HEK293T (cell line): ENCODE measurements at regions not wholly inside any gene's neighbourhood (a gene's known extent, or its start where the extent isn't known, plus 50 kb on each side); places are given as distances from the start of the nearest gene placed in this dataset.

ENCODE experiments used
- BHLHE40 ChIP-seq: fragments of 450-650 bp; IDR thresholded peaks from 2 replicates; pipeline ENCODE4 v1.6.1; 2016; ENCODE audit warnings: mild to moderate bottlenecking, moderate library complexity, borderline replicate concordance
- CTBP1 ChIP-seq: fragments of 450-650 bp; IDR thresholded peaks from 2 replicates; pipeline ENCODE4 v1.6.1; 2016; ENCODE audit warnings: borderline replicate concordance
- ELF4 ChIP-seq: fragments of 450-650 bp; IDR thresholded peaks from 2 replicates; pipeline ENCODE4 v1.6.1; 2017; ENCODE audit warnings: antibody characterized with exemption
- FOXA1 ChIP-seq: fragments of 450-650 bp; IDR thresholded peaks from 2 replicates; pipeline ENCODE4 v1.6.1; 2016; ENCODE audit warnings: mild to moderate bottlenecking
- FOXK2 ChIP-seq: fragments of 450-650 bp; IDR thresholded peaks from 2 replicates; pipeline ENCODE4 v1.6.1; 2016; ENCODE audit warnings: mild to moderate bottlenecking
- FOXM1 ChIP-seq: fragments of 450-650 bp; IDR thresholded peaks from 2 replicates; pipeline ENCODE4 v1.6.1; 2017; ENCODE audit warnings: mild to moderate bottlenecking, borderline replicate concordance
- HDGF ChIP-seq: fragments of 450-650 bp; IDR thresholded peaks from 2 replicates; pipeline ENCODE4 v1.6.1; 2017; ENCODE audit warnings: antibody characterized with exemption, borderline replicate concordance
- NFRKB ChIP-seq: fragments of 450-650 bp; IDR thresholded peaks from 2 replicates; pipeline ENCODE4 v1.6.1; 2016; ENCODE audit warnings: mild to moderate bottlenecking, moderate library complexity
- SUZ12 ChIP-seq: fragments of 450-650 bp; IDR thresholded peaks from 2 replicates; pipeline ENCODE4 v1.6.1; 2016; ENCODE audit warnings: mild to moderate bottlenecking
- TARDBP ChIP-seq: fragments of 450-650 bp; IDR thresholded peaks from 2 replicates; pipeline ENCODE4 v1.6.1; 2016
- ZNF384 ChIP-seq: fragments of 450-650 bp; IDR thresholded peaks from 2 replicates; pipeline ENCODE4 v1.6.1; 2016
- TF ChIP-seq, protein P1 (sequence below): fragments of 450-650 bp; IDR thresholded peaks from 2 replicates; pipeline ENCODE4 v1.6.1; 2016

DNA sequence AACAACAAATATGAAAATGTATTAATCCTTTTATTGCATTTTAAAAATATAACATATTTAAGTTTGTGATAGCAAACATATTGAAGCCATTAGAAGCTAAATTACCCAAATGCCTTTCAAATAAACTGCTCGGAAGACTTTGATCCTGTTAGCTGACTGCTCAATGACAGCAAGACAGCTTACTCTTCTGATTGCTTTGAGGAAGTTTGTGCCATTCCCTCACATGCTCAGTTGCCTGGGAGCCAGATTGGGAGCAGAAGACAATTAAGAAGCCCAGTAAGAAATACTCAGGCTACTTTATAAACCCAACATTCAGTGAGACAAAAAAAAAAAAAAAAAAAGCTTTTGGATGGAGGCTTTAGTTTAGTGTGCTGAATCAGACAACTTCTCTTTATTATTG is 407.1 kb upstream of the SOX11 start:
- TF ChIP-seq ZNF384 (no peak), FOXK2 (no peak), FOXM1 (no peak), FOXA1 (no peak), ELF4 (no peak), TARDBP (no peak), CTBP1 (no peak), NFRKB (no peak), SUZ12 (no peak), BHLHE40 (no peak), HDGF (no peak)
- TF ChIP-seq, protein P1, sequence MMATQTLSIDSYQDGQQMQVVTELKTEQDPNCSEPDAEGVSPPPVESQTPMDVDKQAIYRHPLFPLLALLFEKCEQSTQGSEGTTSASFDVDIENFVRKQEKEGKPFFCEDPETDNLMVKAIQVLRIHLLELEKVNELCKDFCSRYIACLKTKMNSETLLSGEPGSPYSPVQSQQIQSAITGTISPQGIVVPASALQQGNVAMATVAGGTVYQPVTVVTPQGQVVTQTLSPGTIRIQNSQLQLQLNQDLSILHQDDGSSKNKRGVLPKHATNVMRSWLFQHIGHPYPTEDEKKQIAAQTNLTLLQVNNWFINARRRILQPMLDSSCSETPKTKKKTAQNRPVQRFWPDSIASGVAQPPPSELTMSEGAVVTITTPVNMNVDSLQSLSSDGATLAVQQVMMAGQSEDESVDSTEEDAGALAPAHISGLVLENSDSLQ: no peak
